ENCODE measurements at regions not wholly inside any gene's neighbourhood (a gene's known extent, or its start where the extent isn't known, plus 50 kb on each side); places are given as distances from the start of the nearest gene placed in this dataset.

DNA sequence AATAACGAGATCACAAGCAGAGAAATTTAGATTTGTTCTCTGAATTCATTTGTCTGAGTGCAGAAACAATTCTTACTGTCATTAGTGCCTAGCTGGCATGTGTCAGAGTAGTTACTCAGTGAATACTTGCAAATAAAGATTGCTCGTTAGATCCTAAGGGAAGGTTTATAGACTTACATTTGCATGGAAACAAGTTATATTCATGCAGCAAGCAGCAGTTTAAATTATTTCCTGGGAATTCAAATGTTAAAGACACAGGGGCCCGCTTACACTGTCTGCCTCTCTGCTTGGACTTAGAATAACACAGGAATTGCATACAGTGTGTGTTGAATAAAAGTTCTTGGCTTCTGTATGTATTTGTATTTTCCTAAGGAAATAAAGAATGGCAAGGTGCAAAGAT, 680.6 kb upstream of the NECTIN3 start:
- no peak for FAIRE-seq
- ATAC-seq, result no peak
- Histone ChIP-seq H3K27me3 (ENCODE audit: control insufficient read depth in 2 of 2, insufficient read depth in 2 of 2, low read length in 2 of 2) (no peaks in the 10 kb centered on the region), H3K27ac (ENCODE audit: extremely low read depth, low read depth, low read length) (no peak overlapping the region), H3K4me2 (ENCODE audit: insufficient read depth, low read length) (no peak overlapping the region), H3K9ac (ENCODE audit: insufficient read depth in 1 of 2, low read depth in 2 of 2, low read length in 2 of 2) (no peak overlapping the region), H3K4me3 (no peak overlapping the region), H4K20me1 (replicated peaks; ENCODE audit: control insufficient read depth, insufficient read depth, low read length) (no peaks in the 10 kb centered on the region), H3K9me1 (ENCODE audit: control insufficient read depth, insufficient read depth, low read length) (no peaks in the 10 kb centered on the region), H3K9me3 (replicated peaks; ENCODE audit: control insufficient read depth, insufficient read depth, low read depth, low read length) (no peaks in the 10 kb centered on the region), H3K36me3 (ENCODE audit: control insufficient read depth, insufficient read depth, low read length) (no peaks in the 10 kb centered on the region), H2AFZ (ENCODE audit: low read depth, low read length) (no peak overlapping the region), H3K79me2 (ENCODE audit: control insufficient read depth, insufficient read depth, low read length) (no peaks in the 10 kb centered on the region), H3K4me1 (replicated peaks in 1 of 2; ENCODE audit: control insufficient read depth in 2 of 2, insufficient read depth in 2 of 2, low read length in 2 of 2) (no peaks in the 10 kb centered on the region)
- intact Hi-C loops (cut with micrococcal nuclease) (no loop called here), in situ Hi-C loops (cut with MboI) (no loop called here)
- ChIA-PET CTCF (ENCODE audit: low intra/inter-chr PET ratio) (no interaction called here), POLR2A (no interaction called here)
- BruUV-seq (replicated peaks), result no TSS peak
- WGBS (ENCODE audit: insufficient coverage, low coverage, missing lambda C conversion rate), result 5% methylated on average over 3 of the region's 3 CpGs
- no peak for DNase-seq (ENCODE audit: extremely low read depth in 1 of 4, low spot score in 3 of 4)
- TF ChIP-seq ETV6 (IDR thresholded peaks at IDR 0.05; ENCODE audit: borderline replicate concordance in 1 of 2, low read depth in 2 of 2, low read length in 1 of 2) (no peak), ETV6 (CRISPR knock-in tag; IDR thresholded peaks at IDR 0.05; ENCODE audit: borderline replicate concordance) (no peak), THRA (IDR thresholded peaks at IDR 0.05) (no peak), DNMT1 (IDR thresholded peaks at IDR 0.05) (no peak), ZBTB17 (CRISPR knock-in tag; IDR thresholded peaks at IDR 0.05) (no peak), DMBX1 (CRISPR knock-in tag; IDR thresholded peaks at IDR 0.05; ENCODE audit: borderline replicate concordance) (no peak), CBFA2T2 (conservative IDR thresholded peaks at IDR 0.05) (no peak), CREB3 (tag; conservative IDR thresholded peaks at IDR 0.05; ENCODE audit: low read depth) (no peak), ZBTB26 (CRISPR knock-in tag; IDR thresholded peaks at IDR 0.05) (no peak), CHD1 (IDR thresholded peaks at IDR 0.05; ENCODE audit: low read length) (no peak), PHB2 (IDR thresholded peaks at IDR 0.05; ENCODE audit: low read depth) (no peak), ZNF696 (CRISPR knock-in tag; conservative IDR thresholded peaks at IDR 0.05) (no peak), MAZ (CRISPR knock-in tag; conservative IDR thresholded peaks at IDR 0.05 in 1 of 2, IDR thresholded peaks at IDR 0.05 in 1 of 2) (no peak)
- TF ChIP-seq, protein P1, sequence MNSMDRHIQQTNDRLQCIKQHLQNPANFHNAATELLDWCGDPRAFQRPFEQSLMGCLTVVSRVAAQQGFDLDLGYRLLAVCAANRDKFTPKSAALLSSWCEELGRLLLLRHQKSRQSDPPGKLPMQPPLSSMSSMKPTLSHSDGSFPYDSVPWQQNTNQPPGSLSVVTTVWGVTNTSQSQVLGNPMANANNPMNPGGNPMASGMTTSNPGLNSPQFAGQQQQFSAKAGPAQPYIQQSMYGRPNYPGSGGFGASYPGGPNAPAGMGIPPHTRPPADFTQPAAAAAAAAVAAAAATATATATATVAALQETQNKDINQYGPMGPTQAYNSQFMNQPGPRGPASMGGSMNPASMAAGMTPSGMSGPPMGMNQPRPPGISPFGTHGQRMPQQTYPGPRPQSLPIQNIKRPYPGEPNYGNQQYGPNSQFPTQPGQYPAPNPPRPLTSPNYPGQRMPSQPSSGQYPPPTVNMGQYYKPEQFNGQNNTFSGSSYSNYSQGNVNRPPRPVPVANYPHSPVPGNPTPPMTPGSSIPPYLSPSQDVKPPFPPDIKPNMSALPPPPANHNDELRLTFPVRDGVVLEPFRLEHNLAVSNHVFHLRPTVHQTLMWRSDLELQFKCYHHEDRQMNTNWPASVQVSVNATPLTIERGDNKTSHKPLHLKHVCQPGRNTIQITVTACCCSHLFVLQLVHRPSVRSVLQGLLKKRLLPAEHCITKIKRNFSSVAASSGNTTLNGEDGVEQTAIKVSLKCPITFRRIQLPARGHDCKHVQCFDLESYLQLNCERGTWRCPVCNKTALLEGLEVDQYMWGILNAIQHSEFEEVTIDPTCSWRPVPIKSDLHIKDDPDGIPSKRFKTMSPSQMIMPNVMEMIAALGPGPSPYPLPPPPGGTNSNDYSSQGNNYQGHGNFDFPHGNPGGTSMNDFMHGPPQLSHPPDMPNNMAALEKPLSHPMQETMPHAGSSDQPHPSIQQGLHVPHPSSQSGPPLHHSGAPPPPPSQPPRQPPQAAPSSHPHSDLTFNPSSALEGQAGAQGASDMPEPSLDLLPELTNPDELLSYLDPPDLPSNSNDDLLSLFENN (IDR thresholded peaks at IDR 0.05; ENCODE audit: low read depth in 2 of 2, low read length in 2 of 2), result no peak
- TF ChIP-seq, protein P2, sequence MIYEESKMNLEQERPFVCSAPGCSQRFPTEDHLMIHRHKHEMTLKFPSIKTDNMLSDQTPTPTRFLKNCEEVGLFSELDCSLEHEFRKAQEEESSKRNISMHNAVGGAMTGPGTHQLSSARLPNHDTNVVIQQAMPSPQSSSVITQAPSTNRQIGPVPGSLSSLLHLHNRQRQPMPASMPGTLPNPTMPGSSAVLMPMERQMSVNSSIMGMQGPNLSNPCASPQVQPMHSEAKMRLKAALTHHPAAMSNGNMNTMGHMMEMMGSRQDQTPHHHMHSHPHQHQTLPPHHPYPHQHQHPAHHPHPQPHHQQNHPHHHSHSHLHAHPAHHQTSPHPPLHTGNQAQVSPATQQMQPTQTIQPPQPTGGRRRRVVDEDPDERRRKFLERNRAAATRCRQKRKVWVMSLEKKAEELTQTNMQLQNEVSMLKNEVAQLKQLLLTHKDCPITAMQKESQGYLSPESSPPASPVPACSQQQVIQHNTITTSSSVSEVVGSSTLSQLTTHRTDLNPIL (CRISPR knock-in tag; IDR thresholded peaks at IDR 0.05), result no peak

Measured in K562 (cell line).